Activated CD4-positive, alpha-beta T cell treated with anti-CD3 and anti-CD28 coated beads, Interleukin-2, amount 10 ng/mL, durations not matched to agents 7 days and 5 days (primary cell): ENCODE measurements at regions not wholly inside any gene's neighbourhood (a gene's known extent, or its start where the extent isn't known, plus 50 kb on each side); places are given as distances from the start of the nearest gene placed in this dataset.

Experiments
- CTCF ChIA-PET: fragments of 350-600 bp; sonication (Branson Sonifier 250); formaldehyde crosslinking; loops from one replicate; lab custom pipeline; 2021; ENCODE audit warnings: antibody characterized with exemption; lab: Charles Lee
- POLR2A ChIA-PET: fragments of 350-600 bp; sonication (Branson Sonifier 250); formaldehyde crosslinking; loops from one replicate; lab custom pipeline; 2021; ENCODE audit warnings: antibody characterized with exemption; lab: Charles Lee
- DNase-seq: peaks from one replicate; pipeline ENCODE4 v3.0.0-alpha.2; 2020
- H3K27ac Mint-ChIP-seq: one replicate; pipeline ENCODE4 v1.8.0; 2021; ENCODE audit warnings: mild to moderate bottlenecking, moderate library complexity, mixed read lengths
- H3K27me3 Mint-ChIP-seq: one replicate; pipeline ENCODE4 v1.8.0; 2021; ENCODE audit warnings: mixed read lengths
- H3K36me3 Mint-ChIP-seq: one replicate; pipeline ENCODE4 v1.8.0; 2021; ENCODE audit warnings: low read depth, mixed read lengths
- H3K4me1 Mint-ChIP-seq: one replicate; pipeline ENCODE4 v1.8.0; 2021; ENCODE audit warnings: mixed read lengths
- H3K4me3 Mint-ChIP-seq: one replicate; pipeline ENCODE4 v1.8.0; 2021; ENCODE audit warnings: mild to moderate bottlenecking, moderate library complexity, mixed read lengths
- H3K9me3 Mint-ChIP-seq: one replicate; pipeline ENCODE4 v1.8.0; 2021; ENCODE audit warnings: mixed read lengths

DNA sequence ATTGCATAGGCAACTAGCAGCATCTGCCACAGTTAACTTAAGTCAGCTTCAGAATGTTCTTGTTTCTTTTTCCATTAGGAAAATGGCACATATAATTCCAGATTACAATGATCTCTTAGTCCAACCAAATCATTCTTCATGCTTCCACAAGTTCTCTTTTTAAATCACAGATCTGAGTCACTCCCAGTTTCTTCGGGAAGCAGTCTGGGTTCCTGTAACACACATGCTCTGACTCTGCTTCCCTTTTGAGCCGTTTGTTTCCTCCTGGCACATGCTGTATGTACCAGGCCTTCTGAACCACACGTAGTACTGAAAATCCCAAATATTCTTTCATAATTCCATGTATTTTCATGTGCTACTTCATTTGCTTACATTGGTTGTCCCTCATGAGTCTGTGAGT, 388.8 kb upstream of the PDE3A start:
- Mint-ChIP-seq H3K4me3 (no peak overlapping the region), H3K4me1 (no peaks in the 10 kb centered on the region), H3K36me3 (no peaks in the 10 kb centered on the region), H3K9me3 (no peaks in the 10 kb centered on the region), H3K27me3 (no peaks in the 10 kb centered on the region), H3K27ac (no peak overlapping the region)
- POLR2A ChIA-PET = no interaction called here
- CTCF ChIA-PET = no interaction called here
- DNase-seq = no peak

DNA sequence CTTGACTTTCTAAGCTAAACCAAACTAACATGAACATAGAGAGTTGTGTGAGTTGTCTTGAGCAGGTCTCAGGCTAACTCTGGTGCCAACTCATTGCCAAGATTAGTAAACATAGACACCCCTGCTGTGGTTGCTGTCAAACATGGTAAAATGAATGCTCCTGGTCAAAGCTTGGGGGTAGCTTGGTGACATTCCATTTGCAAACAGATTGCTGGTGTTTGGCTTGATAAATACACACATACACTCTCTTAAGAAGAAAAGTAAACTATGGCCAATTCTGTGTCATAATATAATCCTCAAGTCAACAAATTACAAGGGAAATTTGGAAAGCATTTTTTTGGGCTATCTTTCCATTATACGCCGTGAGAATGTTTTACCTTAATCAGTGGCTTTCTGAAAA, 386.4 kb upstream of the PDE3A start:
- no peaks in the 10 kb centered on the region for H3K27me3 Mint-ChIP-seq
- no peak overlapping the region for H3K4me3 Mint-ChIP-seq
- ChIA-PET POLR2A (no interaction called here), CTCF (no interaction called here)
- no peak overlapping the region for H3K27ac Mint-ChIP-seq
- no peak for DNase-seq
- H3K4me1 Mint-ChIP-seq = no peaks in the 10 kb centered on the region
- no peaks in the 10 kb centered on the region for H3K36me3 Mint-ChIP-seq
- H3K9me3 Mint-ChIP-seq = no peaks in the 10 kb centered on the region

DNA sequence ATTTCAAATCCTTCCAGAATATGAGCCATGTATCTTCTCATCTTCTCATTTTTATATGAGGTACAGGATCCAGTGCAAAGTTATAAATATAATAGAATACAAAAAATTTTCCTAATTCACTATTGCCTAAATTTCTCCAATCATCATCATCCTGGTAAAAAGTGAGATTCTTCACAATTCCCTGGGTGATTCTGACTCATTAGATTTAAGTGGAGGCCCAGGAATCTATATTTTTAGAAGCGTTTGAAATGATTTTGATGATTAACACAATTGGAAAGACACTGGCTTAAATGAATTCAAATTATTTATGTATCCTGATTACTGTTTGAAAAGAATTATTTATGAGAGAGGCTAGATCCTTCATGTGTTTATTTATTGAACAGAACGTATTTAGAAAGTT, 380.3 kb upstream of the PDE3A start:
- no peaks in the 10 kb centered on the region for H3K27me3 Mint-ChIP-seq
- POLR2A ChIA-PET = no interaction called here
- no peaks in the 10 kb centered on the region for H3K4me1 Mint-ChIP-seq
- no peak for DNase-seq
- no peaks in the 10 kb centered on the region for H3K9me3 Mint-ChIP-seq
- CTCF ChIA-PET = interaction anchor here (0.8 kb wide), 1 partner anchor 336 kb away, joined by 4 read pairs; no protein-coding TSS in a partner anchor
- no peak overlapping the region for H3K4me3 Mint-ChIP-seq
- H3K27ac Mint-ChIP-seq = no peak overlapping the region
- no peaks in the 10 kb centered on the region for H3K36me3 Mint-ChIP-seq

DNA sequence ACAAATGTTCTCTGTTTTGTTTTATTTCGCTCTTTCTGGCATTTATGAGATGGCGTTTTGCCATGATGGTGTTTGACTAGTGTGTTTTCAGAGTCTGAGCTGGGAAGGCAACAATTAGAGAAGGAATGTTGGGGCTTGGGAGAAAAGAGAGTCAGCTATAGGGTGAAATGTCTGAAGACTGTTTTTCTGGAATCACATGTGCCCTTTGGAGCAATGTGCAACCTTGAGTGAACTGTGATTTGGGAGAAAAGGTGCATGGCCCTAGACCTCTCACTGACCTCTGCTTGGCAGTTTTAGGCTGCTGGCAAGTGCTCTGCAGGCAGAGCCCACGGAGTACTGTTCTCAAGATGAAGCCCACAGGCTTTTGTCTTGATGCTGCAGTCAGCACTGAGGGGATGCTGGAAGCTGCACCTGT, 379.9 kb upstream of the PDE3A start:
- Mint-ChIP-seq H3K36me3 (no peaks in the 10 kb centered on the region), H3K4me1 (no peaks in the 10 kb centered on the region), H3K27me3 (no peaks in the 10 kb centered on the region), H3K4me3 (no peak overlapping the region), H3K27ac (no peak overlapping the region), H3K9me3 (no peaks in the 10 kb centered on the region)
- DNase-seq = no peak
- CTCF ChIA-PET = no interaction called here
- POLR2A ChIA-PET = no interaction called here

DNA sequence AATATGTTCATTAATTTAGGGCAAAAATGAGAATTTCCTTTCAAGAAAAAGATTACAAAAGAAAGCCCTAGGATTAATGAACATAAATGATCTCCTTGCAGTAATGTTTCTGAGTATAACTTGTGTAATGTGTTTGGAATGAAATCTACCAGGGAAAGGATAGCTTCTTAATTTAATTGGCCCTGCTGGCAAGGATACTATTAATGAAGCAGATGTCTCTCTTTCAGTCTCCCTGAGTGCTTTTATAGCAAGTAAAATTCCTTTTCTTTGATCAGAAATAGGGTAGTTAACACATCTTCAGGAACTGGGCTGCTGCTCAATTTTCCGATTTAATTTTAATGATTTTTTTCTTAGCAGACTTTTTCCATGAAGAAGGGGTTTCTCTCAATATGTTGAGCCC, 379.4 kb upstream of the PDE3A start:
- Mint-ChIP-seq H3K9me3 (no peaks in the 10 kb centered on the region), H3K4me1 (no peaks in the 10 kb centered on the region), H3K27me3 (no peaks in the 10 kb centered on the region), H3K36me3 (no peaks in the 10 kb centered on the region), H3K27ac (no peak overlapping the region), H3K4me3 (no peak overlapping the region)
- CTCF ChIA-PET = no interaction called here
- POLR2A ChIA-PET = no interaction called here
- no peak for DNase-seq

DNA sequence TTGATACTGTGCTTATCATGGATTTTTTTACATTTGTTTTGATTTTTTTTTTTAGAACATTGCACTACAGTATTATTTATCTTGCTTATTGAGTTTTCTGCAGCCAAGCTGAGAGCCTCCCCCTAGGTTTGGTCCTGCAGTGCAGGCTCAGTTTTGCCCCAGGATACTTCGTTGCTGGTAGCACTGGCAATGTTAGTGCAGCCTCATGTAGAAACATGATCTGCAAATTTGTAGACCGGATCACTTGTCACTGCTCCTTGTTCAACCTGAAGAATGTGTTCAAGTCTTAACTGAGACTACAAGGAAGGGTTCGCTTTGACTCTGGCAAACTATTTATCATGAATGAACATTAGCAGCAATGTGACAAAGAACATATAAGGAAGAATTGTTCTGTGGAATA, 377.2 kb upstream of the PDE3A start:
- no peak for DNase-seq
- Mint-ChIP-seq H3K27me3 (no peaks in the 10 kb centered on the region), H3K9me3 (no peaks in the 10 kb centered on the region), H3K4me1 (no peaks in the 10 kb centered on the region), H3K4me3 (no peak overlapping the region), H3K27ac (no peak overlapping the region), H3K36me3 (no peaks in the 10 kb centered on the region)
- ChIA-PET CTCF (no interaction called here), POLR2A (no interaction called here)

DNA sequence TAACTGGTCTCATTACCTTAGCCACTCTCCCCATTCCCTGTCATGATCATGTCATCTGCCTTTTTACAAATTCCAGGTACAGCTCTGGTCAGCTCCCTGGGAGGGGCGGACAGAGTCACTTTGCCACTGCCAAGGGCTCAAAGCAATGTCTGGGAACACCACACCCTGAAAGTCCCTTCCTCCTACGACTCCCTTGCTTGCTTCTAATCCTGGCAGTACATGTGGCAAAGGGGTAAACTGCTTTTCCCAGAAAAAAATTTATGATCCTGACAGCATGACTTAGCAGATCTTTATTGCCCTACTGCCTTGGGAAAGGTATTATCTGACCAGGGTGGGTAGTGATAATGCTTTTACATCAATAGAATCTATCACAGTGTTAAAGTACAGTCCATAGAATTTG, 376.0 kb upstream of the PDE3A start:
- CTCF ChIA-PET = no interaction called here
- no peak for DNase-seq
- H3K27me3 Mint-ChIP-seq = no peaks in the 10 kb centered on the region

DNA sequence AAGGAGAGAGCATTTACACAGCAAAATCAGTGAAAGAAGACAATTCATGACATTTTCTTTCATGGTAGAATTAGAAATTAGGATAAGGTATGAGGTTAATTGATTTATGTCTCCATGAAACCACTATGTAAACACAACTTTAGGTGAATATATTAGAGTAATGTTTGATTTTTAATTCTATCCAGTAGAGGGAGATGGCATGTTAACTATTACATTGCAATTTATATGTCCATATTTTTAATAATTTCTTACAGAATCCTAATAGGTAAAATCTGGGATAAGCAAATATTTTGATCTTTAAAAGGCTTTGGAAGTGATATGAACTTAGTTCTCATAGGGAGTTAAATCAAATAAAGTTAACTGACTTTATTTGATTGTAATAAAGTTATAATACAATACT, 373.4 kb upstream of the PDE3A start:
- no peak for DNase-seq
- H3K4me3 Mint-ChIP-seq = no peak overlapping the region
- H3K27ac Mint-ChIP-seq = no peak overlapping the region
- no peaks in the 10 kb centered on the region for H3K36me3 Mint-ChIP-seq
- ChIA-PET POLR2A (no interaction called here), CTCF (no interaction called here)
- H3K9me3 Mint-ChIP-seq = no peaks in the 10 kb centered on the region
- no peaks in the 10 kb centered on the region for H3K4me1 Mint-ChIP-seq
- H3K27me3 Mint-ChIP-seq = no peaks in the 10 kb centered on the region

More for the DNA sequence above, 376.0 kb upstream of the PDE3A start:
- Mint-ChIP-seq H3K4me3 (no peak overlapping the region), H3K4me1 (no peaks in the 10 kb centered on the region), H3K27ac (no peak overlapping the region), H3K9me3 (no peaks in the 10 kb centered on the region), H3K36me3 (no peaks in the 10 kb centered on the region)
- POLR2A ChIA-PET = no interaction called here

DNA sequence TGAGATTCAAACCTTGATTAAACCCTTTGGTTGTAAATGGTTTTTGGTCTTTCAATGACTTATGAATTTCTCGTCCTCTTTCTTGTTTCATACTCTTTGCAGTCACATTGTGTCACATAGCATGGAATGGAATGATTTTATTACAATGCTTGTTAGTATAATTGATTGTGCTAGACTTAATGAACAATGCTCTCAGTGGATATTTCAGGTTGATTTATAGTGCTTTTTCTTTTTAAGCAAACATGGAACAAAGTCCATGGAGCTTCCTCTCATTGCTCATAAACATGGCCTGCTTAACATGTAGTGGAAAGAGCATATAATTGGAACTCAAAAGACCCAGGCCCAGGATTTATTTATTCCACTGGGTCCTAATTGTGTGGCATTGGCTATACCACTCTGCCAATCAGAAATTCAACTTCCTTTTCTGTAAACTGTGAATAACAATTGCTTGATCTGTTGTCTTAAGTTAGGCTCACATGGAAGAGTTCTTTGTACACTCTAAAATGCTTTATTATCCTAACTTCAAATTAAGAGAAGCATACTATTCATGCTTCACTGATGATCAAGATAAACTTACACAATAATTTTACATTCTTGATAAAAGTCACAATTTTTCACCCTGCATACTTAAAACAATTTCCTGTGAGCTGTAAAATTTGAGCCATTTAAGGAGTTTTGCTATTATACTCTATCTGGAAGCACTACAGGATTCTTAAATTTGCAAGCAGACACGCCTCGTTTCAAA, 370.5 kb upstream of the PDE3A start:
- Mint-ChIP-seq H3K27me3 (no peaks in the 10 kb centered on the region), H3K27ac (no peak overlapping the region), H3K4me3 (no peak overlapping the region), H3K4me1 (no peaks in the 10 kb centered on the region), H3K36me3 (no peaks in the 10 kb centered on the region), H3K9me3 (no peaks in the 10 kb centered on the region)
- ChIA-PET CTCF (no interaction called here), POLR2A (no interaction called here)
- DNase-seq = no peak

DNA sequence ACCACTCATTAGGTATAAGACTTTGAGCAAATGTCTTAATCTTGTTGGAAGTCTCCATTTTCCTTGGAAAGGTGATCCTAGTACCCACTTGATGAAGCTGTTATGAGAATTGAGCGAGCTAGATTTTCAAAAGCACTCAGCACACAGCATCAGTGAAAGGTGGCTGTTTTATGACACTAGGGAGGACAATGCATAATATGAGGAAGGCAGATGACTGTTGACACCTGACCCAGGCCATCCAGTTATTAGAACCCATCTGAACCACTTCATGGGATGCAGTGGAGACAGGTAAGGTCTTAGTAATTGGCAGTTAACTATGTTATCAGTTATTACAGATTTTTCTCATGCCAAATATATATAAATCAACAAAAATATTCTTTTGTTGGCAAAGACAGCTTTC, 369.9 kb upstream of the PDE3A start:
- DNase-seq = no peak
- POLR2A ChIA-PET = no interaction called here
- Mint-ChIP-seq H3K27ac (no peak overlapping the region), H3K4me3 (no peak overlapping the region), H3K36me3 (no peaks in the 10 kb centered on the region), H3K4me1 (no peaks in the 10 kb centered on the region), H3K27me3 (no peaks in the 10 kb centered on the region), H3K9me3 (no peaks in the 10 kb centered on the region)
- CTCF ChIA-PET = no interaction called here

DNA sequence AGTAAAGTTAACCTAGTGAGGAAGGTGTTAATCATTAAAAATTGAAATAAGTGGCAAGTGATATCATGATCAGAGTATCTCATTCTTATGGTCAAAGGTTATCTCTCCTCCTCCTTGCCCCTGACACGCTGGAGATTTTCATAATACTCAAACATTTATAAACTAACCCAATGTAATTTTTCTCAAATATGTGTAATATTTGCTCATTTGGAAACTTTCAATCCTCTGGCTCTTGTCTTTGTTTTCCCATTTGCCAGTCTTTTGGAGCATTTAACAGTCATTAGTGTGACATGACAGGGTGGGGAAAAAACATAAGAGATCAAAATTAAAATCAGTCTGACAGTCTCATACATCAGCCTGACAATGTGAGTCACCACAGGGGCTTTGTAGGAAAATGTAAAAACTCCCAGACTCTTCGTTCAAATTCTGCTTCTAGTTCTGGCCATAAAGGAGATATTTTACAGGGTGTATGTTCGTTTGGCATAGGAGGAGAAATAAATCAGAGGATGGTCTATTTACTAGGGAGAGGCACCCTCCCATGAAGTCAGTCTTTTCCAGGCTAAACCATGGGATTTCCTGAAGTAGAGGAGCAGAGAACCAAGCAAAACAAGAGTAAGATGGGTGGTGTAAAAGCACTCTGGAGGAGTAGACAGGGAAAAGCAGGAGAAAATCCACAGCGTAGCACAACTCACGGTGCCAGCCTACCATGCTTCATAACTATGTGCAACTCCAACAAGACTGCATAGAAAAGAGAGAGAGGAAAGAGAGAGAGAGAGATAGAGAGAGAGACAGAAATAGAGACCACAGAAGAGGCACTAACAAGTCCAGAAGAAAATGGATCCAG, 369.2 kb upstream of the PDE3A start:
- no peaks in the 10 kb centered on the region for H3K9me3 Mint-ChIP-seq
- H3K27me3 Mint-ChIP-seq = no peaks in the 10 kb centered on the region
- no peak for DNase-seq
- no peaks in the 10 kb centered on the region for H3K36me3 Mint-ChIP-seq
- no peak overlapping the region for H3K27ac Mint-ChIP-seq
- no peaks in the 10 kb centered on the region for H3K4me1 Mint-ChIP-seq
- ChIA-PET CTCF (no interaction called here), POLR2A (no interaction called here)
- no peak overlapping the region for H3K4me3 Mint-ChIP-seq

DNA sequence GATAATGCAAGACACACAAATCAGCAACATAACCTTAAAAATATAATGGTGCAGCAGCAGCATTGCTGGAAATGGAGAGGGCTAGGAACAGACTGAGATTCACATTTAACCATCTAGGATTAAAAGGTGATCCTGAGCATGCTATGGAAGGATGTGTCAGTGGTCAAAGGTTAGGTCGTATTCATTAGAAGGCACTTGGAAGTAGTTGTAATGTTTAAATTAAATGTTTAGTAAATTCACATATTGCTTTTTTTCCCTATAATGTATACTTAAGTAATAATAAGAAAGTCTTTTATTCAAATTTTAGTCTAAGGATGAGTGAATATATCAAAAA, 368.6 kb upstream of the PDE3A start:
- ChIA-PET POLR2A (no interaction called here), CTCF (no interaction called here)
- H3K4me3 Mint-ChIP-seq = no peak overlapping the region

DNA sequence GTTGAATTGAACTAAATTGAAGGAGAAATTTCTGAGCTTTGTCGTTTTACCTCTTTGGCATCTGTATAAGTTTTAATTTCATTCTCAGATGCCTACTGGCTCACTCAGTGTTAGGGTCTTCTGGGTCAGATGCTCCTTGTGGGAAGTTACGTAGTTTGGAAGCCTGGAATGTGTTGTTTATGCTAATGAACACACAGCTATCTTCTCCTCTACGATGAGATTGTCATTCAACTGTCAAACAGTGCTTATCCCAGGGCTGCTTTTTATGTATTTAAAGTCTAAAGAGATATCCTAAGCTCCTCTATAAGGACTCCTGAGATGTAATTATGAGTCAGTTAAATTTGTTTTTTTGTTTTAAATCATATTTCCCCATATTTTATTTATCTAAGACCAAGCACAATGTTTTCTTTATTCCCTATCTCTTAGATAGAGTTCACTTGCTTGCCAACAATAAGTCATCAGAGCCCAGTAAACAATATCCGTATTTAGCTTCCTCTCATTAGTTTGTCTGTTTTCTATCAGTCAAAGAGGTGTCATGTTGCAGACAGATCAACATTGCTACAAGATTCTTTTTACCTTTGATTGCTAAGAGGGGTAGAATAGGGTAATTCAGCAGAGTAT, 368.0 kb upstream of the PDE3A start:
- no peak overlapping the region for H3K27ac Mint-ChIP-seq
- DNase-seq = no peak

More for the DNA sequence above, 368.6 kb upstream of the PDE3A start:
- H3K36me3 Mint-ChIP-seq = no peaks in the 10 kb centered on the region
- no peaks in the 10 kb centered on the region for H3K27me3 Mint-ChIP-seq
- no peak for DNase-seq
- no peaks in the 10 kb centered on the region for H3K4me1 Mint-ChIP-seq
- no peak overlapping the region for H3K27ac Mint-ChIP-seq
- H3K9me3 Mint-ChIP-seq = no peaks in the 10 kb centered on the region

More for the DNA sequence above, 368.0 kb upstream of the PDE3A start:
- no peak overlapping the region for H3K4me3 Mint-ChIP-seq
- no peaks in the 10 kb centered on the region for H3K4me1 Mint-ChIP-seq
- no peaks in the 10 kb centered on the region for H3K9me3 Mint-ChIP-seq
- POLR2A ChIA-PET = no interaction called here
- no peaks in the 10 kb centered on the region for H3K36me3 Mint-ChIP-seq
- H3K27me3 Mint-ChIP-seq = no peaks in the 10 kb centered on the region
- CTCF ChIA-PET = no interaction called here
